GM04503 (cell line): ENCODE measurements at regions not wholly inside any gene's neighbourhood (a gene's known extent, or its start where the extent isn't known, plus 50 kb on each side); places are given as distances from the start of the nearest gene placed in this dataset.

Experiments
- DNase-seq: peaks from one replicate; pipeline ENCODE4 v3.0.0-alpha.2; 2012; ENCODE audit warnings: low read depth

DNA sequence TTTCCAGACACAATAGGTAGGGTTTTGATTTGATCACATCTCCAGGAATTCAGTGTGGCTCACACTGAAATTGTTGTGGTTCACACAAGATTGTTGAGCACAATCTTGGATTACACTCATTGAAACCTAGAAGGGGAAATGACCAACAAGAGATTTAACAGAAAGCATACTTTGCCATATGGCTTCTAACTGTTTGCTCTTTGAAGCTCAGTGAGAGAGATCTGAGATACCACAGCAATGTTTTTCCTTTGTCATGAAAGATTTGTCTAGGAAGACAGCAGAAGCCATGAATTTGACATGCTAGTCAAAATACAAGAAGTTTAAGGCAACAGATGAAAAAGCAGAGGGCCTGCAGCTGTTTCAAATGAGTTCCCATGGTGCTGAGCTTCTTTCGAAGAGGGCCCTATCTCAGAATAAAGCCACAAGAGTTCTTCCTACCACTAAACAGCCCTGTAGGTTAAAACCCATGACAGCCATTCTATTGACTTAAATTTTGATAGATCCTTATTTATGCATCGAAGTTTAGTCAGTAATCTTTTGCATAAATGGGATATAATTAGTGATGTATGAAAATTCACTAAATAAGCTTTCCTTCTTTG, 650.4 kb downstream of the LTN1 start:
- no peak for DNase-seq

DNA sequence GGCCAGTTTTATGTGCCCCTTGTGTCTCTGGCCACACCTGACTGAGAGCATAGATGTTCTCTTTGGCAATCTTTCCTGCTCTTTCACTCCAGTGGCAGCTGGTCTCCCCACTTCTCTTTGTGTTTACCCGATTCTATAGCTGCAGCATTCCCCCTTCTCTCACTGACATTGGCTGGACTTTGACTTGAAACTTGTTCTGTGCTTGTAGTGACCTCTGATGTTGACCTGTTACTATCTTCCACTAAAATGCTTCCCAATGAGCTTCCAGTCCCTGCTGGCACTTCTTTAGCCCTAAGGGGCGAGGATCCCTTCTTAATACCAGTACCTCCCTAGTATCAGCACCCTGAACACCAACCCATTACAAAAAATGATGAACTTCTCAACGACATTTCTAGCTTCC, 653.3 kb downstream of the LTN1 start:
- no peak for DNase-seq

GRCh38 chr21:28338701-28339305, 653.9 kb downstream of the LTN1 start:
- DNase-seq: no peak

- DNase-seq: no peak
Observed at GRCh38 chr21:28337315-28337714, 655.4 kb downstream of the LTN1 start.

DNA sequence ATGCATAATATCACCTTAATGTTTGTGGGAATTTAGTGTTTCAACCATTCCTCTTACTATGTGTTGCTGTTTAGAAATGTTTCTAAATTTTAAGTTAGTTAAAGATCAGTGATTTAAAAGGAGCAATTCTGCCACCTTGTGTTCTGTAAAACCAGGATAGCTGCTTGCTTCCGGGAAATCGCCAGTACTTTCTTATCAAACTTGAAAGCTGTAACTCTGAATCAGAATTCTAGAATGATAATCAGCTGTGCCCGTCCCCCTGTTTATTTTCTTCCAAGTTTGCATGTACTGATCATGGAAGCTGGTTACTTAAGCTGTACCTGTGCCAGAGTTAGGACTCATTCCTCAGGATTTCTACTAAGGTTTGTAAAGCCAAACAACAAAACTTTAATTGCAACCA, 656.4 kb downstream of the LTN1 start:
- DNase-seq: peak; percentile 64

GRCh38 chr21:28334407-28334806, 658.3 kb downstream of the LTN1 start:
- DNase-seq: no peak

- DNase-seq: peak; percentile 71
Observed at GRCh38 chr21:28333578-28334075, 659.0 kb downstream of the LTN1 start.

DNA sequence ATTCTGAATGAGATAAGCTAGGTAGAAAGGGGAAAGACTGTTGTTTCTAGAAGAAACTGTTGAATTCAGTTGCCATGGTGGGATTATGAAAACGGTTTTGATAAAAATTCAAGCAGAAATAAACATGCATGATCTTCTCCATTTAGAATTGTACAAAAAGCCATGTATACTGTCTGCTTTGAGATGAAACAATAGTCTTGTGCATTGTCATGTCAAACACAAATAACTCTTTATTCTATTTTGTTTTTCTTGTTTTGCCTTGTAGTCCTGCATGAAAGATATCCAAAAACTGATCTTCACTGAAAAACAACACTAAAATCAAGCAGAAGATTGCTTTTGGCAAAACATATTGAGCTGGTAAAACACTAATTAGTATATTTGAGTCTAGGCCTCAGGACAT, 659.9 kb downstream of the LTN1 start:
- DNase-seq: no peak

- DNase-seq: no peak
Observed at GRCh38 chr21:28325618-28326017, 667.1 kb downstream of the LTN1 start.

DNA sequence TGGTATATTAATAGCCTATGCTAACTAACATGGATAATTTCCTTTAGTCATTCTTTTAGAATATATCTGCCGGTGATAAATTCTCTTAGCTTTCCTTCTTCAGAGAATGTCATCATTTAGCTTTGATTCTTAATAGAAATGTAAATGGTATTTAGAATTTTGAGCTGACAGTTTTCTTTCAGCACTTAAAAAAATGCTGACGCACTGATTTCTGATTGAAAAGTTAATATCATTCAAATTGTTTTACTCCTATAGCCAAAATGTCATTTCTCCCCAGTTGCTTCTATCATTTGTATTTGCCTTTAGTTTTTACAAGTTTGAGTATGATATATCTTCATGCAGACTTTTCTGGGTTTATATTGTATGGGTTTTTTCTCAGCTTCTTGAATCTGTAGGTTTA, 668.0 kb downstream of the LTN1 start:
- DNase-seq: no peak

DNA sequence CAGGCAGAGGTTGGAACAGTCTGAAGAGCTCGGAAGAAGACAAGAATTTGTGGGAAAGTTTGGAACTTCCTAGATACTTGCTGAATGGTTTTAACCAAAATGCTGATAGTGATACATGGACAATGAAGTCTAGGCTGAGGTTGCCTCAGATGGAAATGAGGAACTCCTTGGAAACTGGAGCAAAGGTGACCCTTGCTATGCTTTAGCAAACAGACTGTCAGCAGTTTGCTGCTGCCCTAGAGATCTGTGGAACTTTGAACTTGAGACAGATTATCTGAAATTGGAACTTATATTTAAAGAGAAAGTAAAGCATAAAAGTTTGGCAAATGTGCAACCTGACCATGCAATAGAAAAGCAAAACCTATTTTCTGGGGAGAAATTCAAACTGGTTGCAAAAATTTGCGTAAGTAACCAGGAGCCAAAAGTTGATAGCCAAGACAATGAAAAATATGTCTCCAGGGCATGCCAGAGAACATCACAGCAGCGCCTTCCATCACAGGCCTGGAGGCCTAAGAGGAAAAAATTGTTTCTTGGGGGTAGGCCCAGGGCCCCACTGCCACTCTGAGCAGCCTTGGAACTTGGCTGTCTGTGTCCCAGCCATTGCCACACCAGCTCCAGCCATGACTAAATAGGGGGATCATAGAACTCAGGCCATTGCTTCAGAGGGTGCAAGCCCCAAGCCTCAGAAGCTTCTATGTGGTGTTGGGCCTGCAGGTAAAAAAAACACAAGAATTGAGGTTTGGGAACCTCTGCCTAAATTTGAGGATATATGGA, 675.3 kb downstream of the LTN1 start:
- no peak for DNase-seq

- no peak for DNase-seq
Observed at GRCh38 chr21:28311411-28312190, 681.1 kb downstream of the LTN1 start.

GRCh38 chr21:28310711-28311110, 682.0 kb downstream of the LTN1 start:
- DNase-seq: no peak

- DNase-seq: no peak
Observed at GRCh38 chr21:28310171-28310685, 682.4 kb downstream of the LTN1 start.

- DNase-seq: no peak
Observed at GRCh38 chr21:28309596-28309995, 683.1 kb downstream of the LTN1 start.

DNA sequence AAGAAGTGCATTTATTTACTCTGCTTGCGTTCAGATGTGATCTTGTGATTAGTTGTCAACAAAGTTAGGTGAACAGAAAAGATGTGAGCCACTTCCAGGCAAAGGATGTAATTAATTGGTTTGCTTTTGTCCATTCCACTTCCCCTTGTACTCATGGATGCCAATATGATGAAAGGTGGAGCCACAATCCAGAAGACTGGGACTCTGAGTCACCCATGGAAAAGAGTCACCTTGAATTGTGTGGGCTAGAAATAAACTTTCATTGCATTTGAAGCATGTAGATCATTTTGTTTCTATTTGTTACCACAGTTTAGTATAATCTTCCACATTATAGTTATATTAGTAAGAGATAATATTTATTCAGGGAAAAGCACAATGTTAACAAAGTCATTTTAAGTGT, 684.2 kb downstream of the LTN1 start:
- DNase-seq: no peak

DNA sequence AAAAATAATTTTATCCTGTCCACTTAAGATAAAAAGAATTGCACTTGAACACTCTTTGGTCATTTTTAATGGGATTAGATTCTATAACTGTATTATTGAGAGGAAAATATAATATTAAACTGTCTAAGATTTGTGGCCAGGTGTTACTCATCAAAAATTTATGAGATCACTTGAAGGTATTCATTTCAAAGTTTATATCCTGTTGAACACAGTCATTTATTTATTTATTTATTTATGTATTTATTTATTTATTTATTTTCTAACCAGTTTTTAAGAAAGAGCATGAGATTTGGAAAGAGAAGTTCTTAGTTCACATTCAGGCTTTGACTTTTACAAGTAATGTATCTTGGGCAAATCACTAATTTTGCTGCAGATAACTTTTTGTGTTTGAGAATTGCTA, 692.7 kb downstream of the LTN1 start:
- no peak for DNase-seq

DNA sequence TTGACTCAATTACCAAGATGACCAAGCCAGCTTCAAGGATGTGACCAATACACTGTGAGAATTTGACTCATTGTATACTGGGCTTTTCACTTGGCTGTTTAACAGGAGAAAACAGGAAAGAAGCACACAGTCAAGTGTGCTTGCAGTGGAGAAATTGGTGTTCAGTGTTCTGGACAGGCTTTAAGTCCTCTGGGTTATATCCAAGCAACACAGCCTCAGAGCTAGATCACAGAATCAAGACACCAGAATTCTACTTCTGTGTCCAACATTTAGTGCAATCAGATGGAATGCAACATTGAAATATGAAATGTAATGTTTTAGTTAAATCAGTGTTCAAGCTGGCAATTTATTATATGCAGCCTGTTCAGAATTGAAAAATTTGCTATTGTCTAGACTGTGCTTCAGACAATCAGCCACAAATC, 694.4 kb downstream of the LTN1 start:
- DNase-seq: no peak

- DNase-seq: peak; percentile 45
Observed at GRCh38 chr21:28294051-28294450, 698.6 kb downstream of the LTN1 start.

DNA sequence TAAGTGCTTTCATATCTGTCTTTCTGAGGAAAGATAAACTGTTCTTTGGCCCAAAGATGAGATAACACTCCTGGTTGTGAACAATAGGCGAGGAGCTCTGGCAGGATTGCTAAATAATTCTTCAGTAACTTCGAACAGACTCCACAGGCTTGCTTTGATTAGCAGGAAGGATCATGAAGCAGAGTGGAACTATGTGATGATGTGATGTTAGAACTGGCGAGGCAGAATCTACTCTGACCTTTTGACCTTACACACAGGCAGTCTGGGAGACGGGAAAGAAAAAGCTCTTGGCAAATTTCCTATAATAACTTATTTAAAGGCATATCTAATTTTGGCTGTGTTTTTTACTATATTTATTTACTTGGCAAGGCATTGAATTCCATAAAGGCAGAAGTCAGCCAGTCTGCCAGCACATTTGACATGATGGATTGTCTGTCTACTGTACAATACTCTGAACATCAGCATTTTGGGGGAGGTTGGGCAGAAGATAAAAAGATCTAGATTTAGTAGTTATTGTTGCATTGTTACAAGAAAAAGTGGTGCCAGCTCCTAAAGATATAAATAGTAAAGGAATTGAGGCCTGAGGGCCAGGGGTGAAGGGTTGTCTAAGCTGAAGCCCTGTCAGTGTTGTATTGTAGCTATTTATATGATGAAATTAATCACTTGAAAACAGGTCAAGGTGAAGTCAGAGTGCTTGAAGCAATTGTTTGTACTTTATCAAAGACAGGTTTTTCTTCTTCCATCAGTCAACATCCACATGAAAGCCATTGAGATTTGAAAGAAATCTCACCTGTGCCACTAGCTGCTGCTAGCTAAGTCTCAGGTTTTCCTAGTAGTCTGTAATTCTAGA, 708.8 kb downstream of the LTN1 start:
- peak; percentile 89 for DNase-seq

DNA sequence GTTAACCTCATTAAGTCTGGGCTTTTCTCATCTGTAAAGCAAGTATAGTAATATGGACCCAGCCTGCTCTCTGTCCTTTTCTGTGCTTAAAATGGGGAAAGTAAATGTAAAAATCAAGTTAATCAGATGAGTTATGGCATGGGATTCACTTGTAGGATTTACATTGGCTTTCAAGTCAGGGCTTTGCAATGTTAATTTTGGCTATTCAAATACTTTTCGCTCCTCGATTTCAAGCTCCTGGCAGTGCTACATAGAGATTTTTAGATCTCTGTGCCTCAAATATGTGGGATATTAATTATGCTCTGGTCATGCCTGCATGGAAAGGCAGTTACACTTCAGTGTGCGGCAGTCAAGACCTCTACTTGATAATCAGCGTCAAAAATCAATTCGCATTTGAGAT, 709.8 kb downstream of the LTN1 start:
- no peak for DNase-seq
